Spleen (tissue), 7 donors: ENCODE measurements at regions not wholly inside any gene's neighbourhood (a gene's known extent, or its start where the extent isn't known, plus 50 kb on each side); places are given as distances from the start of the nearest gene placed in this dataset.

Source experiments
- POLR2A ChIP-seq, 3 donors: fragments of 450-650 bp; IDR thresholded peaks; one replicate each; pipeline ENCODE4 v1.5.1; 2017; ENCODE audit warnings: antibody characterized with exemption in 3 of 3, mild to moderate bottlenecking in 1 of 3
- POLR2AphosphoS5 ChIP-seq, 3 donors: sonication (generic); formaldehyde crosslinking; IDR thresholded peaks; one replicate each; pipeline ENCODE4 v1.5.1; 2017; ENCODE audit warnings: antibody characterized with exemption in 3 of 3
- TF ChIP-seq, protein P1 (sequence below), 11 experiments: fragments of 200-600 bp in 7 of 11; fragments of 450-650 bp in 4 of 11; sonication (generic) in 4 of 11; IDR thresholded peaks in 8 of 11; conservative IDR thresholded peaks in 3 of 11; 1 replicate in 7 of 11; 2 replicates in 4 of 11; pipeline versions ENCODE4 v1.4.0 to v1.8.0; 2016 to 2021; ENCODE audit warnings: antibody characterized with exemption in 11 of 11, inconsistent platforms in 4 of 11, mild to moderate bottlenecking in 1 of 11
- donor health status: DM: no; HTN: no; CAD: no; lungs with moderate emphysema.
- donor health status: DM: no; HTN: no; CAD: no.
- donor health status: DM: no; HTN: no; CAD: no.

DNA sequence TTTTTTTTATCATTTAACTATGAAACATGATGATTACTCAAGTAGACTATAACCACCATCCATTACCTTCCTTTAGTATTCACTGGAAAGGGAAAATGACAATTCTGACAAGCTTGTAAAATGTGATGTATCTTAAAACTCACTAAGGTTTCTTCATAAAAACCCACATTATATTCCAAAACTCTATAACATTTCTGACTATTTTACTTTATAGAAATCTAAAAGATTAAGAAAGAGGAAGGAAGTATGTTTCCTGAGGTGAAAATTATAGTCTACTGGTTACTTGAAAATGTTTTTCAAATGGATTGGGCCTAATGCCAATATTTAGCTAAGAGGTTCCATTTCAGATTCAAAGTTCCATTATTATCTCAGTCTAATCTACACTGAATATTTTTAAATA lies 1982.2 kb upstream of the C9orf72 start:
- TF ChIP-seq POLR2AphosphoS5 (IDR thresholded peaks at IDR 0.05) (no peak), POLR2A (IDR thresholded peaks at IDR 0.05) (no peak)
- TF ChIP-seq, protein P1, sequence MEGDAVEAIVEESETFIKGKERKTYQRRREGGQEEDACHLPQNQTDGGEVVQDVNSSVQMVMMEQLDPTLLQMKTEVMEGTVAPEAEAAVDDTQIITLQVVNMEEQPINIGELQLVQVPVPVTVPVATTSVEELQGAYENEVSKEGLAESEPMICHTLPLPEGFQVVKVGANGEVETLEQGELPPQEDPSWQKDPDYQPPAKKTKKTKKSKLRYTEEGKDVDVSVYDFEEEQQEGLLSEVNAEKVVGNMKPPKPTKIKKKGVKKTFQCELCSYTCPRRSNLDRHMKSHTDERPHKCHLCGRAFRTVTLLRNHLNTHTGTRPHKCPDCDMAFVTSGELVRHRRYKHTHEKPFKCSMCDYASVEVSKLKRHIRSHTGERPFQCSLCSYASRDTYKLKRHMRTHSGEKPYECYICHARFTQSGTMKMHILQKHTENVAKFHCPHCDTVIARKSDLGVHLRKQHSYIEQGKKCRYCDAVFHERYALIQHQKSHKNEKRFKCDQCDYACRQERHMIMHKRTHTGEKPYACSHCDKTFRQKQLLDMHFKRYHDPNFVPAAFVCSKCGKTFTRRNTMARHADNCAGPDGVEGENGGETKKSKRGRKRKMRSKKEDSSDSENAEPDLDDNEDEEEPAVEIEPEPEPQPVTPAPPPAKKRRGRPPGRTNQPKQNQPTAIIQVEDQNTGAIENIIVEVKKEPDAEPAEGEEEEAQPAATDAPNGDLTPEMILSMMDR (IDR thresholded peaks at IDR 0.05 in 8 of 11, conservative IDR thresholded peaks at IDR 0.05 in 3 of 11) = no peak
